ENCODE measurements at regions not wholly inside any gene's neighbourhood (a gene's known extent, or its start where the extent isn't known, plus 50 kb on each side); places are given as distances from the start of the nearest gene placed in this dataset.
"Not testable (repeated sequence)": the region's sequence is repeated elsewhere in the genome, so short reads cannot be mapped to it uniquely, and the experiment has no call there.

GRCh38 chr13:18822655-18823639 is 358.7 kb downstream of the TUBA3C start:
- intact Hi-C loops (cut with DNase I); H3K27ac ChIP-seq (ENCODE audit: low read length); DNase-seq; H3K27me3 ChIP-seq (ENCODE audit: control insufficient read depth, insufficient read depth); H3K4me1 ChIP-seq (ENCODE audit: control insufficient read depth, insufficient read depth, low read length); H3K9me3 ChIP-seq (ENCODE audit: control insufficient read depth, low read length); ATAC-seq; H3K4me3 ChIP-seq (ENCODE audit: low read length): not testable (repeated sequence)
- 41% methylated on average over 3 of the region's 3 CpGs for WGBS

GRCh38 chr13:18773988-18774387 is 407.6 kb downstream of the TUBA3C start:
- H3K4me3 ChIP-seq (ENCODE audit: low read length); H3K4me1 ChIP-seq (ENCODE audit: control insufficient read depth, insufficient read depth, low read length); H3K27me3 ChIP-seq (ENCODE audit: control insufficient read depth, insufficient read depth); H3K9me3 ChIP-seq (ENCODE audit: control insufficient read depth, low read length); H3K27ac ChIP-seq (ENCODE audit: low read length); intact Hi-C loops (cut with DNase I); DNase-seq; ATAC-seq: not testable (repeated sequence)
- WGBS: 76% methylated on average over 2 of the region's 2 CpGs

GRCh38 chr13:18741696-18742095 is 439.9 kb downstream of the TUBA3C start:
- WGBS: 72% methylated on average over 4 of the region's 4 CpGs
- H3K4me1 ChIP-seq (ENCODE audit: control insufficient read depth, insufficient read depth, low read length); H3K27ac ChIP-seq (ENCODE audit: low read length); H3K9me3 ChIP-seq (ENCODE audit: control insufficient read depth, low read length); H3K27me3 ChIP-seq (ENCODE audit: control insufficient read depth, insufficient read depth); ATAC-seq; H3K4me3 ChIP-seq (ENCODE audit: low read length); intact Hi-C loops (cut with DNase I): not testable (repeated sequence)
- DNase-seq: peak in 1 of 3 donors; percentile 55

- H3K4me1 ChIP-seq (ENCODE audit: control insufficient read depth, insufficient read depth, low read length): no peaks in the 10 kb centered on the region
- H3K9me3 ChIP-seq (ENCODE audit: control insufficient read depth, low read length): no peaks in the 10 kb centered on the region
- H3K4me3 ChIP-seq (ENCODE audit: low read length): no peak overlapping the region
- H3K27me3 ChIP-seq (ENCODE audit: control insufficient read depth, insufficient read depth): no peaks in the 10 kb centered on the region
- WGBS: 81% methylated on average over 2 of the region's 2 CpGs
- DNase-seq (no peak), ATAC-seq (no peak)
- intact Hi-C loops (cut with DNase I): no loop called here
- H3K27ac ChIP-seq (ENCODE audit: low read length): no peak overlapping the region
These were observed 442.3 kb downstream of the TUBA3C start for GRCh38 chr13:18739310-18739709.

GRCh38 chr13:18738086-18738485 is 443.5 kb downstream of the TUBA3C start:
- DNase-seq (peak in 2 of 3 donors; percentile 26 to 58), ATAC-seq (peak in 1 of 2 donors; percentile 21)
- 58% methylated on average over 4 of the region's 4 CpGs for WGBS
- H3K4me3 ChIP-seq (ENCODE audit: low read length); H3K27ac ChIP-seq (ENCODE audit: low read length); H3K4me1 ChIP-seq (ENCODE audit: control insufficient read depth, insufficient read depth, low read length); H3K27me3 ChIP-seq (ENCODE audit: control insufficient read depth, insufficient read depth); intact Hi-C loops (cut with DNase I); H3K9me3 ChIP-seq (ENCODE audit: control insufficient read depth, low read length): not testable (repeated sequence)

- H3K27ac ChIP-seq (ENCODE audit: low read length); H3K27me3 ChIP-seq (ENCODE audit: control insufficient read depth, insufficient read depth); DNase-seq; H3K4me3 ChIP-seq (ENCODE audit: low read length); ATAC-seq; H3K4me1 ChIP-seq (ENCODE audit: control insufficient read depth, insufficient read depth, low read length); H3K9me3 ChIP-seq (ENCODE audit: control insufficient read depth, low read length); intact Hi-C loops (cut with DNase I): not testable (repeated sequence)
- 88% methylated on average over 17 of the region's 17 CpGs for WGBS
These were observed 454.5 kb downstream of the TUBA3C start for GRCh38 chr13:18727138-18727537.

- WGBS: 84% methylated on average over 17 of the region's 17 CpGs
These were observed 455.1 kb downstream of the TUBA3C start for GRCh38 chr13:18726524-18726923.

GRCh38 chr13:18725242-18725822 is 456.3 kb downstream of the TUBA3C start:
- H3K27me3 ChIP-seq (ENCODE audit: control insufficient read depth, insufficient read depth); H3K4me1 ChIP-seq (ENCODE audit: control insufficient read depth, insufficient read depth, low read length); ATAC-seq; intact Hi-C loops (cut with DNase I); H3K27ac ChIP-seq (ENCODE audit: low read length); DNase-seq; H3K4me3 ChIP-seq (ENCODE audit: low read length); H3K9me3 ChIP-seq (ENCODE audit: control insufficient read depth, low read length): not testable (repeated sequence)
- WGBS: 51% methylated on average over 10 of the region's 27 CpGs

More at GRCh38 chr13:18726524-18726923, 455.1 kb downstream of the TUBA3C start:
- H3K4me3 ChIP-seq (ENCODE audit: low read length); H3K27me3 ChIP-seq (ENCODE audit: control insufficient read depth, insufficient read depth); H3K9me3 ChIP-seq (ENCODE audit: control insufficient read depth, low read length); ATAC-seq; H3K4me1 ChIP-seq (ENCODE audit: control insufficient read depth, insufficient read depth, low read length); intact Hi-C loops (cut with DNase I); DNase-seq; H3K27ac ChIP-seq (ENCODE audit: low read length): not testable (repeated sequence)

GRCh38 chr13:18714889-18715288 is 466.7 kb downstream of the TUBA3C start:
- no peak for ATAC-seq
- intact Hi-C loops (cut with DNase I): no loop called here
- WGBS: 45% methylated on average over 4 of the region's 4 CpGs

GRCh38 chr13:18710673-18711072 is 471.0 kb downstream of the TUBA3C start:
- DNase-seq; H3K27me3 ChIP-seq (ENCODE audit: control insufficient read depth, insufficient read depth); H3K4me3 ChIP-seq (ENCODE audit: low read length); ATAC-seq; intact Hi-C loops (cut with DNase I); H3K27ac ChIP-seq (ENCODE audit: low read length); H3K9me3 ChIP-seq (ENCODE audit: control insufficient read depth, low read length); H3K4me1 ChIP-seq (ENCODE audit: control insufficient read depth, insufficient read depth, low read length): not testable (repeated sequence)

More at GRCh38 chr13:18714889-18715288, 466.7 kb downstream of the TUBA3C start:
- Histone ChIP-seq H3K4me1 (ENCODE audit: control insufficient read depth, insufficient read depth, low read length) (no peaks in the 10 kb centered on the region), H3K4me3 (ENCODE audit: low read length) (no peak overlapping the region), H3K27ac (ENCODE audit: low read length) (no peak overlapping the region), H3K9me3 (ENCODE audit: control insufficient read depth, low read length) (no peaks in the 10 kb centered on the region), H3K27me3 (ENCODE audit: control insufficient read depth, insufficient read depth) (no peaks in the 10 kb centered on the region)
- DNase-seq: no peak

- H3K27me3 ChIP-seq (ENCODE audit: control insufficient read depth, insufficient read depth); DNase-seq; H3K4me1 ChIP-seq (ENCODE audit: control insufficient read depth, insufficient read depth, low read length); H3K9me3 ChIP-seq (ENCODE audit: control insufficient read depth, low read length); H3K4me3 ChIP-seq (ENCODE audit: low read length); intact Hi-C loops (cut with DNase I); H3K27ac ChIP-seq (ENCODE audit: low read length): not testable (repeated sequence)
- WGBS: 43% methylated on average over 4 of the region's 4 CpGs
- peak in 1 of 2 donors; percentile 59 for ATAC-seq
These were observed 475.1 kb downstream of the TUBA3C start for GRCh38 chr13:18706538-18706937.
